H1 (cell line): ENCODE measurements at regions not wholly inside any gene's neighbourhood (a gene's known extent, or its start where the extent isn't known, plus 50 kb on each side); places are given as distances from the start of the nearest gene placed in this dataset.

Experiments used
- CTCF ChIA-PET: fragments of 300-600 bp; sonication (Branson Sonifier 250); formaldehyde crosslinking; loops from one replicate; lab custom pipeline; 2021; ENCODE audit not compliant: partially characterized antibody; lab: Charles Lee
- POLR2A ChIA-PET: fragments of 300-600 bp; sonication (Branson Sonifier 250); formaldehyde crosslinking; loops from one replicate; lab custom pipeline; 2021; ENCODE audit warnings: inconsistent platforms; ENCODE audit not compliant: partially characterized antibody; lab: Charles Lee
- DNase-seq, 2 experiments: peaks; one replicate each; pipeline versions ENCODE4 v3.0.0 to v3.0.0-alpha.2; 2010 to 2022; ENCODE audit warnings: low spot score in 2 of 2, low read depth in 1 of 2, mixed read lengths in 1 of 2
- FAIRE-seq: peaks from 2 replicates; lab custom pipeline; 2011; peaks lifted over from hg19 to GRCh38; lab: Jason Lieb, UNC
- H2AFZ ChIP-seq: 2 replicates; pipeline ENCODE4 v1.8.1; 2012; ENCODE audit warnings: low read length, inconsistent platforms
- H2AK5ac ChIP-seq: 2 replicates; pipeline ENCODE4 v1.6.1; 2013; ENCODE audit warnings: low read depth, low read length
- H2BK120ac ChIP-seq: replicated peaks from 2 replicates; pipeline ENCODE3; 2013; ENCODE audit warnings: low read depth, low read length, inconsistent platforms
- H2BK12ac ChIP-seq: 2 replicates; pipeline ENCODE4 v1.6.1; 2013; ENCODE audit warnings: low read depth, low read length
- H2BK15ac ChIP-seq: 2 replicates; pipeline ENCODE4 v1.6.1; 2013; ENCODE audit warnings: low read length
- H2BK20ac ChIP-seq: 2 replicates; pipeline ENCODE4 v1.6.1; 2013; ENCODE audit warnings: low read length
- H2BK5ac ChIP-seq: 2 replicates; pipeline ENCODE4 v1.6.1; 2013; ENCODE audit warnings: low read depth, low read length
- H3K14ac ChIP-seq: 2 replicates; pipeline ENCODE4 v1.6.1; 2013; ENCODE audit warnings: inconsistent platforms; ENCODE audit not compliant: insufficient read length
- H3K18ac ChIP-seq: 2 replicates; pipeline ENCODE4 v1.6.1; 2013; ENCODE audit warnings: low read length; ENCODE audit errors: extremely low read depth
- H3K23ac ChIP-seq: 2 replicates; pipeline ENCODE4 v1.6.1; 2013; ENCODE audit warnings: inconsistent platforms; ENCODE audit not compliant: insufficient read length
- H3K23me2 ChIP-seq: 2 replicates; pipeline ENCODE4 v1.6.1; 2013; ENCODE audit warnings: low read depth, low read length
- H3K27ac ChIP-seq: 2 replicates; pipeline ENCODE4 v1.6.1; 2011; ENCODE audit warnings: low read depth, low read length, inconsistent platforms
- H3K27me3 ChIP-seq, 4 experiments: replicated peaks in 1 of 4; 1 replicate in 1 of 4; 2 replicates in 3 of 4; pipeline versions ENCODE4 v1.6.1 to v1.8.1; 2011 to 2013; ENCODE audit warnings: low read length in 3 of 4, mild to moderate bottlenecking in 3 of 4, inconsistent platforms in 2 of 4, mixed read lengths in 2 of 4, moderate library complexity in 1 of 4; ENCODE audit not compliant: control insufficient read depth in 3 of 4, insufficient read depth in 3 of 4; ENCODE audit errors: extremely low read depth in 1 of 4
- H3K36me3 ChIP-seq, 4 experiments: 2 replicates each; pipeline versions ENCODE4 v1.6.1 to v1.8.1; 2011 to 2013; ENCODE audit warnings: mild to moderate bottlenecking in 4 of 4, low read length in 3 of 4, moderate library complexity in 2 of 4, control low read depth in 1 of 4, inconsistent platforms in 1 of 4; ENCODE audit not compliant: insufficient read depth in 4 of 4, control insufficient read depth in 2 of 4
- H3K4ac ChIP-seq: replicated peaks from 2 replicates; pipeline ENCODE3; 2013; ENCODE audit warnings: low read length, low read depth, mixed read lengths, inconsistent platforms; ENCODE audit not compliant: insufficient read length
- H3K4me1 ChIP-seq, 4 experiments: replicated peaks in 1 of 4; 1 replicate in 1 of 4; 2 replicates in 3 of 4; pipeline versions ENCODE4 v1.6.1 to v1.8.1; 2011 to 2013; ENCODE audit warnings: low read length in 3 of 4, inconsistent platforms in 2 of 4, mixed read lengths in 1 of 4; ENCODE audit not compliant: insufficient read depth in 4 of 4, control insufficient read depth in 3 of 4
- H3K4me2 ChIP-seq, 2 experiments: 2 replicates each; pipeline versions ENCODE4 v1.6.1 to v1.8.1; 2011 to 2013; ENCODE audit warnings: low read depth in 2 of 2, low read length in 2 of 2, control low read depth in 1 of 2, inconsistent platforms in 1 of 2, mild to moderate bottlenecking in 1 of 2; ENCODE audit not compliant: insufficient read depth in 1 of 2
- H3K4me3 ChIP-seq, 4 experiments: fragments of 200-600, 300-600 bp in 1 of 4; sonication (generic), shearing (Covaris generic), sonication (Bioruptor Twin) in 1 of 4; 2 replicates each; pipeline versions ENCODE4 v1.5.1 to v1.8.1; 2011 to 2016; ENCODE audit warnings: low read length in 4 of 4, low read depth in 3 of 4, control low read depth in 2 of 4, inconsistent platforms in 2 of 4, mild to moderate bottlenecking in 2 of 4, mixed read lengths in 1 of 4, moderate library complexity in 1 of 4; ENCODE audit not compliant: insufficient read depth in 2 of 4; ENCODE audit errors: extremely low read depth in 1 of 4
- H3K56ac ChIP-seq: replicated peaks from 2 replicates; pipeline ENCODE3; 2013; ENCODE audit warnings: low read depth, mild to moderate bottlenecking, mixed read lengths, low read length, inconsistent platforms; ENCODE audit not compliant: insufficient read length
- H3K79me1 ChIP-seq: 2 replicates; pipeline ENCODE4 v1.6.1; 2013; ENCODE audit warnings: low read depth, low read length, control low read depth
- H3K79me2 ChIP-seq, 2 experiments: 2 replicates each; pipeline versions ENCODE4 v1.6.1 to v1.8.1; 2012 to 2013; ENCODE audit warnings: low read length in 2 of 2, mild to moderate bottlenecking in 2 of 2, inconsistent platforms in 1 of 2; ENCODE audit not compliant: insufficient read depth in 2 of 2, control insufficient read depth in 1 of 2
- H3K9ac ChIP-seq, 4 experiments: replicated peaks in 1 of 4; 1 replicate in 1 of 4; 2 replicates in 3 of 4; pipeline versions ENCODE4 v1.6.1 to v1.8.1; 2011 to 2013; ENCODE audit warnings: low read depth in 3 of 4, low read length in 3 of 4, control low read depth in 2 of 4, mild to moderate bottlenecking in 2 of 4, moderate library complexity in 2 of 4, inconsistent platforms in 1 of 4; ENCODE audit errors: extremely low read depth in 1 of 4
- H3K9me3 ChIP-seq, 2 experiments: 2 replicates each; pipeline versions ENCODE4 v1.6.1 to v1.8.1; 2012 to 2013; ENCODE audit warnings: mild to moderate bottlenecking in 2 of 2, moderate library complexity in 2 of 2, control low read depth in 1 of 2, inconsistent platforms in 1 of 2, low read depth in 1 of 2, low read length in 1 of 2, mixed read lengths in 1 of 2; ENCODE audit not compliant: insufficient read depth in 2 of 2
- H4K20me1 ChIP-seq, 2 experiments: replicated peaks in 1 of 2; 2 replicates each; pipeline versions ENCODE3 to v1.8.1; 2011 to 2013; ENCODE audit warnings: inconsistent platforms in 2 of 2, low read length in 2 of 2, mild to moderate bottlenecking in 1 of 2; ENCODE audit not compliant: insufficient read depth in 2 of 2, control insufficient read depth in 1 of 2
- H4K5ac ChIP-seq: 2 replicates; pipeline ENCODE4 v1.6.1; 2013; ENCODE audit warnings: low read length, low read depth, mixed read lengths, inconsistent platforms; ENCODE audit not compliant: insufficient read length
- H4K8ac ChIP-seq: 2 replicates; pipeline ENCODE4 v1.8.0; 2013; ENCODE audit warnings: mild to moderate bottlenecking, moderate library complexity, low read length, inconsistent platforms; ENCODE audit not compliant: insufficient read depth; ENCODE audit errors: extremely low read depth
- H4K91ac ChIP-seq: replicated peaks from 2 replicates; pipeline ENCODE3; 2013; ENCODE audit warnings: low read length, mixed read lengths, inconsistent platforms; ENCODE audit not compliant: insufficient read length
- BRCA1 ChIP-seq: IDR thresholded peaks from 2 replicates; pipeline ENCODE4 v1.6.1; 2012; ENCODE audit warnings: low read depth, low read length, improper control_type of control experiment
- CBX5 ChIP-seq: fragments of 300-800, 300-1000 bp; sonication (generic); IDR thresholded peaks from 2 replicates; pipeline ENCODE4 v1.7.1; 2016; ENCODE audit warnings: antibody characterized with exemption, low read length, low read depth
- CEBPB ChIP-seq: IDR thresholded peaks from 2 replicates; pipeline ENCODE4 v1.6.1; 2012; ENCODE audit warnings: low read depth, low read length
- CHD2 ChIP-seq: IDR thresholded peaks from 2 replicates; pipeline ENCODE4 v1.6.1; 2012; ENCODE audit warnings: low read length, improper control_type of control experiment
- FOSL1 ChIP-seq: IDR thresholded peaks from 2 replicates; pipeline ENCODE4 v1.6.1; 2011; ENCODE audit warnings: mild to moderate bottlenecking, low read depth, low read length, moderate library complexity; ENCODE audit not compliant: insufficient read depth
- GTF2F1 ChIP-seq: IDR thresholded peaks from 2 replicates; pipeline ENCODE4 v1.6.1; 2012; ENCODE audit warnings: low read depth, low read length, improper control_type of control experiment, borderline replicate concordance
- KDM5A ChIP-seq: fragments of 200-600 bp; IDR thresholded peaks from 2 replicates; pipeline ENCODE4 v1.7.1; 2012; ENCODE audit warnings: mild to moderate bottlenecking, low read length, inconsistent platforms, mixed read lengths
- PHF8 ChIP-seq: fragments of 200-600 bp; sonication (generic); conservative IDR thresholded peaks from 2 replicates; pipeline ENCODE4 v1.7.1; 2012; ENCODE audit warnings: low read depth, mild to moderate bottlenecking, inconsistent platforms, low read length, moderate library complexity
- RNF2 ChIP-seq: fragments of 200-900, 300-1000 bp; sonication (generic); IDR thresholded peaks from 2 replicates; pipeline ENCODE4 v1.7.1; 2016; ENCODE audit warnings: borderline replicate concordance, low read depth, mild to moderate bottlenecking, antibody characterized with exemption, low read length; ENCODE audit not compliant: poor library complexity, severe bottlenecking; ENCODE audit errors: missing control alignments
- SP2 ChIP-seq: IDR thresholded peaks from 2 replicates; pipeline ENCODE4 v1.6.1; 2012; ENCODE audit warnings: mild to moderate bottlenecking, low read length, inconsistent platforms
- TAF1 ChIP-seq: IDR thresholded peaks from 2 replicates; pipeline ENCODE4 v1.6.1; 2011; ENCODE audit warnings: mild to moderate bottlenecking, low read depth, low read length
- TAF7 ChIP-seq: optimal IDR thresholded peaks from 2 replicates; pipeline ENCODE3; 2011; ENCODE audit warnings: low read depth, mild to moderate bottlenecking, inconsistent platforms, low read length, moderate library complexity, borderline replicate concordance
- WGBS, 2 experiments: shearing (Covaris generic) in 1 of 2; methylation state at CpG; one replicate each; pipeline versions ENCODE4 v1.1.6 to v1.1.7; 2013 to 2015; ENCODE audit warnings: low lambda C conversion rate in 2 of 2, mixed read lengths in 2 of 2, inconsistent platforms in 1 of 2, low coverage in 1 of 2, missing lambda C conversion rate in 1 of 2; ENCODE audit not compliant: insufficient replicate concordance in 2 of 2, insufficient coverage in 1 of 2, insufficient read length in 1 of 2; ENCODE audit errors: extremely low coverage in 1 of 2, missing lambda C conversion rate in 1 of 2; 5-methylcytosine and 5-hydroxymethylcytosine counted together
- TF ChIP-seq, protein P1 (sequence below), 3 experiments: IDR thresholded peaks; 1 replicate in 2 of 3; 2 replicates in 1 of 3; pipeline versions ENCODE4 v1.5.1 to v1.6.1; 2011; ENCODE audit warnings: low read length in 3 of 3, mild to moderate bottlenecking in 3 of 3, inconsistent platforms in 2 of 3, low read depth in 1 of 3, moderate library complexity in 1 of 3; ENCODE audit not compliant: insufficient read depth in 1 of 3; ENCODE audit errors: control extremely low read depth in 1 of 3

GRCh38 chr12:42684802-42685071 is 95.2 kb upstream of the PRICKLE1 start:
- Histone ChIP-seq H3K14ac (no peak overlapping the region), H3K27ac (no peak overlapping the region), H4K5ac (no peak overlapping the region), H3K4me2 (0 out of 4 replicates have a peak overlapping the region, but pooled peaks of 1 of the 2 experiments have one; percentile 24), H3K4ac (no peak overlapping the region), H3K4me3 (no peak overlapping the region), H2BK12ac (no peak overlapping the region), H3K79me2 (no peaks in the 10 kb centered on the region), H3K23ac (no peak overlapping the region), H4K20me1 (no peaks in the 10 kb centered on the region), H2AFZ (no peak overlapping the region), H2AK5ac (no peak overlapping the region), H3K36me3 (no peaks in the 10 kb centered on the region), H2BK20ac (no peak overlapping the region), H3K18ac (no peak overlapping the region), H2BK5ac (no peak overlapping the region), H4K91ac (no peak overlapping the region), H4K8ac (no peak overlapping the region), H3K9me3 (no peaks in the 10 kb centered on the region), H3K23me2 (no peaks in the 10 kb centered on the region), H3K56ac (no peak overlapping the region), H3K27me3 (no peaks in the 10 kb centered on the region), H3K9ac (no peak overlapping the region), H3K4me1 (peaks cover 0 to 8% (median 6%) of the 10 kb centered on the region in 4 experiments; a peak in 4 of 7 replicates), H2BK120ac (no peak overlapping the region), H3K79me1 (no peaks in the 10 kb centered on the region), H2BK15ac (no peak overlapping the region)
- FAIRE-seq, result peak; percentile 58
- ChIA-PET CTCF (no interaction called here), POLR2A (interaction anchor here (1.0 to 1.4 kb wide), 2 partner anchors 11 to 15 kb away, joined by 3 to 4 read pairs; no protein-coding TSS in a partner anchor)
- WGBS, 2 experiments, result 46% methylated on average over 1 of the region's 1 CpG; no CpG with 5 or more reads in 1 of the 2 experiments
- DNase-seq, result no peak
- TF ChIP-seq CHD2, result no peak
- TF ChIP-seq GTF2F1, result no peak
- TF ChIP-seq CEBPB, result no peak
- no peak for TF ChIP-seq BRCA1
- TF ChIP-seq KDM5A, result no peak
- TF ChIP-seq TAF1, result no peak
- no peak for TF ChIP-seq RNF2
- no peak for TF ChIP-seq TAF7
- no peak for TF ChIP-seq FOSL1
- TF ChIP-seq SP2, result no peak
- TF ChIP-seq PHF8, result no peak
- TF ChIP-seq, protein P1, sequence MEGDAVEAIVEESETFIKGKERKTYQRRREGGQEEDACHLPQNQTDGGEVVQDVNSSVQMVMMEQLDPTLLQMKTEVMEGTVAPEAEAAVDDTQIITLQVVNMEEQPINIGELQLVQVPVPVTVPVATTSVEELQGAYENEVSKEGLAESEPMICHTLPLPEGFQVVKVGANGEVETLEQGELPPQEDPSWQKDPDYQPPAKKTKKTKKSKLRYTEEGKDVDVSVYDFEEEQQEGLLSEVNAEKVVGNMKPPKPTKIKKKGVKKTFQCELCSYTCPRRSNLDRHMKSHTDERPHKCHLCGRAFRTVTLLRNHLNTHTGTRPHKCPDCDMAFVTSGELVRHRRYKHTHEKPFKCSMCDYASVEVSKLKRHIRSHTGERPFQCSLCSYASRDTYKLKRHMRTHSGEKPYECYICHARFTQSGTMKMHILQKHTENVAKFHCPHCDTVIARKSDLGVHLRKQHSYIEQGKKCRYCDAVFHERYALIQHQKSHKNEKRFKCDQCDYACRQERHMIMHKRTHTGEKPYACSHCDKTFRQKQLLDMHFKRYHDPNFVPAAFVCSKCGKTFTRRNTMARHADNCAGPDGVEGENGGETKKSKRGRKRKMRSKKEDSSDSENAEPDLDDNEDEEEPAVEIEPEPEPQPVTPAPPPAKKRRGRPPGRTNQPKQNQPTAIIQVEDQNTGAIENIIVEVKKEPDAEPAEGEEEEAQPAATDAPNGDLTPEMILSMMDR (IDR thresholded peaks at IDR 0.05; ENCODE audit: control extremely low read depth in 1 of 3, insufficient read depth in 1 of 3, low read depth in 1 of 3, low read length in 3 of 3), result no peak
- no peak for TF ChIP-seq CBX5
